Neural cell (in vitro differentiated cells): ENCODE measurements at regions not wholly inside any gene's neighbourhood (a gene's known extent, or its start where the extent isn't known, plus 50 kb on each side); places are given as distances from the start of the nearest gene placed in this dataset.
"Not testable (repeated sequence)": the region's sequence is repeated elsewhere in the genome, so short reads cannot be mapped to it uniquely, and the experiment has no call there.

Experiments used
- H2AFZ ChIP-seq: fragments of 200-600, 300-800 bp; sonication (generic), shearing (Covaris generic); 2 replicates; pipeline ENCODE4 v1.6.0; 2014; ENCODE audit warnings: low read depth, mild to moderate bottlenecking, antibody characterized with exemption, low read length, moderate library complexity
- H3F3A ChIP-seq: fragments of 200-600 bp; shearing (Covaris generic); 2 replicates; pipeline ENCODE4 v1.6.1; 2016; ENCODE audit warnings: mild to moderate bottlenecking, moderate library complexity, mixed read lengths, antibody characterized with exemption, low read length; ENCODE audit not compliant: insufficient read depth, poor library complexity, severe bottlenecking
- H3K27ac ChIP-seq: fragments of 200-600, 300-800 bp; sonication (generic), shearing (Covaris generic); 2 replicates; pipeline ENCODE4 v1.5.1; 2014; ENCODE audit warnings: mild to moderate bottlenecking, low read length, moderate library complexity
- H3K27me3 ChIP-seq: fragments of 300-800, 200-600 bp; sonication (generic), shearing (Covaris generic); 2 replicates; pipeline ENCODE4 v1.6.0; 2014; ENCODE audit warnings: mild to moderate bottlenecking, low read depth, low read length, moderate library complexity; ENCODE audit not compliant: insufficient read depth
- H3K36me3 ChIP-seq: fragments of 300-800, 200-600 bp; sonication (generic), shearing (Covaris generic); 2 replicates; pipeline ENCODE4 v1.5.1; 2014; ENCODE audit warnings: mild to moderate bottlenecking, antibody characterized with exemption, low read length, moderate library complexity; ENCODE audit not compliant: insufficient read depth
- H3K4me2 ChIP-seq: fragments of 300-800, 200-600 bp; sonication (generic), shearing (Covaris generic); 2 replicates; pipeline ENCODE4 v1.6.0; 2014; ENCODE audit warnings: mild to moderate bottlenecking, low read length
- H3K4me3 ChIP-seq: fragments of 300-800, 200-600 bp; sonication (generic), shearing (Covaris generic); 2 replicates; pipeline ENCODE4 v1.5.1; 2014; ENCODE audit warnings: mild to moderate bottlenecking, low read length, moderate library complexity
- H3K79me2 ChIP-seq: fragments of 200-600 bp; shearing (Covaris generic); replicated peaks from 2 replicates; pipeline ENCODE4 v1.6.0; 2014; ENCODE audit warnings: mild to moderate bottlenecking, low read length, moderate library complexity; ENCODE audit not compliant: insufficient read depth
- H3K9ac ChIP-seq: fragments of 300-800, 200-600 bp; sonication (generic), shearing (Covaris generic); 2 replicates; pipeline ENCODE4 v1.6.1; 2016; ENCODE audit warnings: mild to moderate bottlenecking, low read length, mixed read lengths
- H3K9me2 ChIP-seq: fragments of 200-600 bp; shearing (Covaris generic); 2 replicates; pipeline ENCODE4 v1.6.1; 2016; ENCODE audit warnings: mild to moderate bottlenecking, low read length, mixed read lengths; ENCODE audit not compliant: insufficient read depth
- H3K9me3 ChIP-seq: fragments of 200-600, 300-800 bp; sonication (generic), shearing (Covaris generic); 2 replicates; pipeline ENCODE4 v1.6.1; 2016; ENCODE audit warnings: mild to moderate bottlenecking, mixed run types, low read length, moderate library complexity, mixed read lengths
- H4K20me1 ChIP-seq: fragments of 200-600 bp; shearing (Covaris generic); 2 replicates; pipeline ENCODE4 v1.6.1; 2016; ENCODE audit warnings: mild to moderate bottlenecking, mixed run types; ENCODE audit not compliant: insufficient read depth
- CTCF ChIP-seq: fragments of 450-650 bp; IDR thresholded peaks from 2 replicates; pipeline ENCODE4 v1.5.1; 2014; ENCODE audit warnings: antibody characterized with exemption, mild to moderate bottlenecking, moderate library complexity; ENCODE audit not compliant: poor library complexity, severe bottlenecking
- EP300 ChIP-seq: fragments of 450-650 bp; conservative IDR thresholded peaks from 2 replicates; pipeline ENCODE4 v1.6.1; 2014; ENCODE audit warnings: antibody characterized with exemption, mild to moderate bottlenecking, moderate library complexity; ENCODE audit not compliant: poor library complexity, severe bottlenecking
- EZH2 ChIP-seq: fragments of 200-600, 300-800 bp; shearing (Covaris generic), sonication (generic); IDR thresholded peaks from 2 replicates; pipeline ENCODE4 v1.6.1; 2014; ENCODE audit warnings: antibody characterized with exemption, low read length, borderline replicate concordance, mild to moderate bottlenecking; ENCODE audit not compliant: insufficient read depth, poor library complexity, severe bottlenecking
- MXI1 ChIP-seq: fragments of 450-650 bp; conservative IDR thresholded peaks from 2 replicates; pipeline ENCODE4 v1.6.1; 2014; ENCODE audit warnings: antibody characterized with exemption, mild to moderate bottlenecking; ENCODE audit not compliant: poor library complexity, severe bottlenecking
- POLR2AphosphoS5 ChIP-seq: IDR thresholded peaks from 2 replicates; pipeline ENCODE4 v1.6.1; 2012
- RAD21 ChIP-seq: fragments of 450-650 bp; conservative IDR thresholded peaks from 2 replicates; pipeline ENCODE4 v1.6.1; 2014; ENCODE audit warnings: antibody characterized with exemption, mild to moderate bottlenecking, moderate library complexity
- REST ChIP-seq: IDR thresholded peaks from 2 replicates; pipeline ENCODE4 v1.6.1; 2012; ENCODE audit warnings: borderline replicate concordance
- SMC3 ChIP-seq: fragments of 450-650 bp; conservative IDR thresholded peaks from 2 replicates; pipeline ENCODE4 v1.6.1; 2014; ENCODE audit warnings: antibody characterized with exemption, mild to moderate bottlenecking, moderate library complexity; ENCODE audit not compliant: poor library complexity
- TAF1 ChIP-seq: IDR thresholded peaks from 2 replicates; pipeline ENCODE4 v1.6.1; 2012; ENCODE audit warnings: low read depth

- no peaks in the 10 kb centered on the region for H3K9me2 ChIP-seq
- H4K20me1 ChIP-seq, result no peaks in the 10 kb centered on the region
- no peaks in the 10 kb centered on the region for H3K9me3 ChIP-seq
- H3K9ac ChIP-seq, result no peak overlapping the region
- no peaks in the 10 kb centered on the region for H3K36me3 ChIP-seq
- no peak for TF ChIP-seq REST
- no peak for TF ChIP-seq CTCF
- TF ChIP-seq RAD21, result no peak
- TF ChIP-seq TAF1, result no peak
- TF ChIP-seq POLR2AphosphoS5, result no peak
- TF ChIP-seq MXI1, result no peak
- TF ChIP-seq EP300, result no peak
- TF ChIP-seq EZH2, result no peak
- no peak for TF ChIP-seq SMC3
- H3K79me2 ChIP-seq, result no peaks in the 10 kb centered on the region
- no peaks in the 10 kb centered on the region for H3F3A ChIP-seq
- no peaks in the 10 kb centered on the region for H3K27me3 ChIP-seq
- H3K4me2 ChIP-seq, result no peak overlapping the region
- no peak overlapping the region for H2AFZ ChIP-seq
- no peak overlapping the region for H3K27ac ChIP-seq
- H3K4me3 ChIP-seq, result no peak overlapping the region
These were observed 480.9 kb upstream of the TMEFF2 start for GRCh38 chr2:192675681-192676080.

- no peaks in the 10 kb centered on the region for H3K9me2 ChIP-seq
- no peaks in the 10 kb centered on the region for H3K79me2 ChIP-seq
- no peaks in the 10 kb centered on the region for H3F3A ChIP-seq
- H3K4me2 ChIP-seq, result no peak overlapping the region
- H3K27ac ChIP-seq, result no peak overlapping the region
- H3K4me3 ChIP-seq, result no peak overlapping the region
- no peaks in the 10 kb centered on the region for H3K27me3 ChIP-seq
- H4K20me1 ChIP-seq, result no peaks in the 10 kb centered on the region
- H3K9ac ChIP-seq, result no peak overlapping the region
- H3K36me3 ChIP-seq, result no peaks in the 10 kb centered on the region
- no peak overlapping the region for H2AFZ ChIP-seq
- no peak for TF ChIP-seq REST
- no peak for TF ChIP-seq CTCF
- TF ChIP-seq EP300, result no peak
- no peak for TF ChIP-seq TAF1
- H3K9me3 ChIP-seq, result no peaks in the 10 kb centered on the region
These were observed 474.9 kb upstream of the TMEFF2 start for GRCh38 chr2:192669505-192670091.

- not testable (repeated sequence) for H3K79me2 ChIP-seq, H2AFZ ChIP-seq, H3K36me3 ChIP-seq, H3F3A ChIP-seq, H3K9me2 ChIP-seq, H3K4me3 ChIP-seq, H3K9me3 ChIP-seq, H3K27ac ChIP-seq, H4K20me1 ChIP-seq, H3K27me3 ChIP-seq, H3K4me2 ChIP-seq, H3K9ac ChIP-seq
These were observed 465.8 kb upstream of the TMEFF2 start for GRCh38 chr2:192660555-192660954.
